ENCODE measurements at regions not wholly inside any gene's neighbourhood (a gene's known extent, or its start where the extent isn't known, plus 50 kb on each side); places are given as distances from the start of the nearest gene placed in this dataset.

GRCh38 chr1:118563981-118564951 lies 379.2 kb upstream of the SPAG17 start:
- Histone ChIP-seq H3K27me3 (ENCODE audit: insufficient read depth, low read length) (no peaks in the 10 kb centered on the region), H3K27ac (ENCODE audit: low read depth, low read length, poor library complexity, severe bottlenecking) (no peak overlapping the region), H3K9me2 (ENCODE audit: low read depth, low read length) (no peaks in the 10 kb centered on the region), H4K20me1 (ENCODE audit: insufficient read depth, low read length) (no peaks in the 10 kb centered on the region), H3F3A (ENCODE audit: insufficient read depth, low read length) (no peaks in the 10 kb centered on the region), H3K36me3 (ENCODE audit: insufficient read depth, low read length) (no peaks in the 10 kb centered on the region), H3K9ac (ENCODE audit: low read length) (no peak overlapping the region), H3K9me3 (ENCODE audit: low read length) (no peaks in the 10 kb centered on the region), H3K4me3 (ENCODE audit: low read depth, low read length, poor library complexity, severe bottlenecking) (no peak overlapping the region), H2AFZ (ENCODE audit: low read length) (no peak overlapping the region), H3K4me2 (ENCODE audit: low read length) (no peak overlapping the region), H3K4me1 (ENCODE audit: insufficient read depth, low read length, severe bottlenecking) (no peaks in the 10 kb centered on the region), H3K79me2 (ENCODE audit: insufficient read depth, low read length) (no peaks in the 10 kb centered on the region)
- TF ChIP-seq EZH2 (IDR thresholded peaks at IDR 0.05; ENCODE audit: borderline replicate concordance, low read length) (no peak), CTCF (IDR thresholded peaks at IDR 0.05; ENCODE audit: low read length) (no peak)

GRCh38 chr1:118558933-118559332 lies 373.9 kb upstream of the SPAG17 start:
- Histone ChIP-seq H3K79me2 (ENCODE audit: insufficient read depth, low read length) (no peaks in the 10 kb centered on the region), H3K27ac (ENCODE audit: low read depth, low read length, poor library complexity, severe bottlenecking) (no peak overlapping the region), H3K9me3 (ENCODE audit: low read length) (no peaks in the 10 kb centered on the region), H3K36me3 (ENCODE audit: insufficient read depth, low read length) (no peaks in the 10 kb centered on the region), H3K27me3 (ENCODE audit: insufficient read depth, low read length) (no peaks in the 10 kb centered on the region), H3K9me2 (ENCODE audit: low read depth, low read length) (no peaks in the 10 kb centered on the region), H3F3A (ENCODE audit: insufficient read depth, low read length) (no peaks in the 10 kb centered on the region), H3K4me3 (ENCODE audit: low read depth, low read length, poor library complexity, severe bottlenecking) (no peak overlapping the region), H3K4me1 (ENCODE audit: insufficient read depth, low read length, severe bottlenecking) (no peaks in the 10 kb centered on the region), H4K20me1 (ENCODE audit: insufficient read depth, low read length) (no peaks in the 10 kb centered on the region), H2AFZ (ENCODE audit: low read length) (no peak overlapping the region), H3K4me2 (ENCODE audit: low read length) (no peak overlapping the region), H3K9ac (ENCODE audit: low read length) (no peak overlapping the region)
- TF ChIP-seq EZH2 (IDR thresholded peaks at IDR 0.05; ENCODE audit: borderline replicate concordance, low read length) (no peak), CTCF (IDR thresholded peaks at IDR 0.05; ENCODE audit: low read length) (no peak)

- Histone ChIP-seq H3K27me3 (ENCODE audit: insufficient read depth, low read length) (no peaks in the 10 kb centered on the region), H4K20me1 (ENCODE audit: insufficient read depth, low read length) (no peaks in the 10 kb centered on the region), H3K9me3 (ENCODE audit: low read length) (no peaks in the 10 kb centered on the region), H3K4me2 (ENCODE audit: low read length) (no peak overlapping the region), H2AFZ (ENCODE audit: low read length) (no peak overlapping the region), H3K4me1 (ENCODE audit: insufficient read depth, low read length, severe bottlenecking) (no peaks in the 10 kb centered on the region), H3K36me3 (ENCODE audit: insufficient read depth, low read length) (no peaks in the 10 kb centered on the region), H3K9ac (ENCODE audit: low read length) (no peak overlapping the region), H3K4me3 (ENCODE audit: low read depth, low read length, poor library complexity, severe bottlenecking) (no peak overlapping the region), H3F3A (ENCODE audit: insufficient read depth, low read length) (no peaks in the 10 kb centered on the region), H3K9me2 (ENCODE audit: low read depth, low read length) (no peaks in the 10 kb centered on the region), H3K79me2 (ENCODE audit: insufficient read depth, low read length) (no peaks in the 10 kb centered on the region), H3K27ac (ENCODE audit: low read depth, low read length, poor library complexity, severe bottlenecking) (no peak overlapping the region)
- no peak for TF ChIP-seq EZH2 (IDR thresholded peaks at IDR 0.05; ENCODE audit: borderline replicate concordance, low read length)
- no peak for TF ChIP-seq CTCF (IDR thresholded peaks at IDR 0.05; ENCODE audit: low read length)
Measured at GRCh38 chr1:118556936-118557335, 371.9 kb upstream of the SPAG17 start.
